HepG2 (cell line): ENCODE measurements at regions not wholly inside any gene's neighbourhood (a gene's known extent, or its start where the extent isn't known, plus 50 kb on each side); places are given as distances from the start of the nearest gene placed in this dataset.

Experiments
- ATAC-seq: fragments of 200-7000 bp; cut with Tn5 transposase; 3 replicates; pipeline ENCODE4 v1.9.1; 2020; ENCODE audit warnings: mild to moderate bottlenecking, moderate library complexity
- BruUV-seq: library from RNA; stranded (reverse); fragments of 400-500 nt; replicated peaks from 2 replicates; lab custom pipeline; 2021; lab: Mats Ljungman, UMichigan
- CTCF ChIA-PET: fragments of 300-600 bp; formaldehyde crosslinking; extraction: SDS; loops from one replicate; lab custom pipeline; 2021; ENCODE audit warnings: low total read pairs, inconsistent platforms, low intra/inter-chr PET ratio; lab: Yijun Ruan, JAX
- POLR2A ChIA-PET: fragments of 350-600 bp; sonication (Branson Sonifier 250); formaldehyde crosslinking; loops from one replicate; lab custom pipeline; 2020; ENCODE audit warnings: antibody characterized with exemption, inconsistent platforms; lab: Yijun Ruan, JAX
- DNase-seq: peaks from one replicate; pipeline ENCODE4 v3.0.0-alpha.2; 2015; ENCODE audit warnings: low spot score
- FAIRE-seq: peaks from 3 replicates; lab custom pipeline; 2011; peaks lifted over from hg19 to GRCh38; lab: Jason Lieb, UNC
- H2AFZ ChIP-seq: one replicate; pipeline ENCODE4 v1.6.1; 2011; ENCODE audit warnings: low read length, inconsistent platforms
- H3K27ac ChIP-seq: fragments of 300-600 bp; 3 replicates; pipeline ENCODE4 v1.8.0; 2011; ENCODE audit warnings: mixed run types, mild to moderate bottlenecking, mixed read lengths, low read length, inconsistent platforms; ENCODE audit not compliant: insufficient read depth; ENCODE audit errors: extremely low read length
- H3K27me3 ChIP-seq, 2 experiments: fragments of 200-600 bp in 1 of 2; 2 replicates in 1 of 2; 3 replicates in 1 of 2; pipeline versions ENCODE4 v1.6.0 to v1.8.0; 2011; ENCODE audit warnings: low read length in 2 of 2, mild to moderate bottlenecking in 2 of 2, moderate library complexity in 2 of 2, inconsistent platforms in 1 of 2; ENCODE audit not compliant: insufficient read depth in 2 of 2, control insufficient read depth in 1 of 2
- H3K36me3 ChIP-seq, 2 experiments: fragments of 200-600 bp in 1 of 2; replicated peaks in 1 of 2; 2 replicates in 1 of 2; 3 replicates in 1 of 2; pipeline versions ENCODE4 v1.5.1 to v1.8.0; 2011; ENCODE audit warnings: low read length in 2 of 2, inconsistent platforms in 1 of 2; ENCODE audit not compliant: insufficient read depth in 2 of 2, control insufficient read depth in 1 of 2
- H3K4me1 ChIP-seq: 2 replicates; pipeline ENCODE4 v1.5.1; 2012; ENCODE audit warnings: low read length, inconsistent platforms; ENCODE audit not compliant: insufficient read depth
- H3K4me2 ChIP-seq: 2 replicates; pipeline ENCODE4 v1.6.0; 2011; ENCODE audit warnings: low read depth, low read length, inconsistent platforms
- H3K4me3 ChIP-seq, 3 experiments: fragments of 200-600 bp in 1 of 3; sonication (generic), shearing (Covaris generic) in 1 of 3; replicated peaks in 1 of 3; 2 replicates each; pipeline ENCODE4 v1.5.1; 2011 to 2016; ENCODE audit warnings: low read length in 3 of 3, inconsistent platforms in 2 of 3, low read depth in 2 of 3, mild to moderate bottlenecking in 2 of 3, control low read depth in 1 of 3, mixed read lengths in 1 of 3; ENCODE audit not compliant: insufficient read depth in 1 of 3
- H3K79me2 ChIP-seq: one replicate; pipeline ENCODE4 v1.6.1; 2011; ENCODE audit warnings: low read length, inconsistent platforms; ENCODE audit not compliant: insufficient read depth
- H3K9ac ChIP-seq: 2 replicates; pipeline ENCODE4 v1.6.0; 2011; ENCODE audit warnings: mild to moderate bottlenecking, low read depth, low read length, inconsistent platforms; ENCODE audit not compliant: insufficient read depth
- H3K9me3 ChIP-seq: 2 replicates; pipeline ENCODE4 v1.5.1; 2012; ENCODE audit warnings: mild to moderate bottlenecking, low read length
- H4K20me1 ChIP-seq: 2 replicates; pipeline ENCODE4 v1.6.0; 2011; ENCODE audit warnings: inconsistent platforms, mild to moderate bottlenecking, low read length, moderate library complexity; ENCODE audit not compliant: insufficient read depth
- ELF1 ChIP-seq: sonication (generic); formaldehyde crosslinking; IDR thresholded peaks from 2 replicates; pipeline ENCODE4 v1.4.0; 2020; ENCODE audit warnings: missing genetic modification reagents
- FOXA1 ChIP-seq, 2 experiments: fragments of 450-650 bp in 1 of 2; sonication (generic) in 1 of 2; formaldehyde crosslinking in 1 of 2; IDR thresholded peaks; 2 replicates each; pipeline versions ENCODE4 v1.4.0 to v1.6.1; 2016 to 2020; ENCODE audit warnings: missing genetic modification reagents in 1 of 2
- HCFC1 ChIP-seq: fragments of 150-350 bp; IDR thresholded peaks from 2 replicates; pipeline ENCODE4 v1.6.1; 2014; ENCODE audit warnings: low read depth, low read length
- HHEX ChIP-seq: IDR thresholded peaks from 2 replicates; pipeline ENCODE4 v1.6.1; 2016; ENCODE audit warnings: control low read depth
- NBN ChIP-seq: fragments of 450-650 bp; conservative IDR thresholded peaks from 2 replicates; pipeline ENCODE4 v1.6.1; 2017
- NFKB2 ChIP-seq: sonication (generic); formaldehyde crosslinking; IDR thresholded peaks from 2 replicates; pipeline ENCODE4 v1.4.0; 2020; ENCODE audit warnings: missing genetic modification reagents, borderline replicate concordance
- NPAS2 ChIP-seq: sonication (generic); formaldehyde crosslinking; IDR thresholded peaks from 2 replicates; pipeline ENCODE4 v1.8.0; 2022; ENCODE audit warnings: mild to moderate bottlenecking, missing genetic modification reagents, borderline replicate concordance
- PAX8 ChIP-seq: sonication (generic); formaldehyde crosslinking; IDR thresholded peaks from 2 replicates; pipeline ENCODE4 v1.8.0; 2022; ENCODE audit warnings: mild to moderate bottlenecking, missing genetic modification reagents, borderline replicate concordance
- SP4 ChIP-seq: sonication (generic); formaldehyde crosslinking; IDR thresholded peaks from 2 replicates; pipeline ENCODE4 v1.8.1; 2023; ENCODE audit warnings: mild to moderate bottlenecking, missing genetic modification reagents
- SRF ChIP-seq: IDR thresholded peaks from 2 replicates; pipeline ENCODE4 v1.6.1; 2011; ENCODE audit warnings: mild to moderate bottlenecking, low read depth, low read length, moderate library complexity
- THYN1 ChIP-seq: sonication (generic); formaldehyde crosslinking; IDR thresholded peaks from 2 replicates; pipeline ENCODE4 v1.8.1; 2023; ENCODE audit warnings: low read depth, mild to moderate bottlenecking, moderate library complexity, missing genetic modification reagents, borderline replicate concordance
- TOPORS ChIP-seq: sonication (generic); formaldehyde crosslinking; IDR thresholded peaks from 2 replicates; pipeline ENCODE4 v1.8.0; 2023; ENCODE audit warnings: mild to moderate bottlenecking, missing genetic modification reagents
- ZNF367 ChIP-seq: sonication (generic); formaldehyde crosslinking; IDR thresholded peaks from 2 replicates; pipeline ENCODE4 v1.4.0; 2020; ENCODE audit warnings: missing genetic modification reagents, borderline replicate concordance
- ZNF614 ChIP-seq: IDR thresholded peaks from 2 replicates; pipeline ENCODE4 v1.6.1; 2018; ENCODE audit warnings: missing biosample characterization, missing genetic modification reagents, inconsistent platforms, borderline replicate concordance
- ZNF850 ChIP-seq: sonication (generic); formaldehyde crosslinking; conservative IDR thresholded peaks from 2 replicates; pipeline ENCODE4 v1.9.0; 2021; ENCODE audit warnings: mild to moderate bottlenecking, missing genetic modification reagents
- WGBS: methylation state at CpG from one replicate; pipeline ENCODE4 v1.1.6; 2017; ENCODE audit warnings: low lambda C conversion rate; 5-methylcytosine and 5-hydroxymethylcytosine counted together
- in situ Hi-C: cut with HindIII; loops from 2 replicates; pipeline ENCODE4 v1.10.0; 2017; ENCODE audit warnings: low pct_unique_long_range_greater_than_20kb; ENCODE audit not compliant: extremely low pct_ligation_motif_present
- intact Hi-C: fragments of 100-400 bp; cut with micrococcal nuclease; formaldehyde crosslinking; loops from one replicate; pipeline ENCODE4 v1.10.0; 2022; ENCODE audit not compliant: unreplicated experiment
- TF ChIP-seq, protein P1 (sequence below): sonication (generic); formaldehyde crosslinking; IDR thresholded peaks from 2 replicates; pipeline ENCODE4 v1.5.0; 2020; ENCODE audit warnings: missing genetic modification reagents
- TF ChIP-seq, protein P2 (sequence below): sonication (generic); formaldehyde crosslinking; IDR thresholded peaks from 2 replicates; pipeline ENCODE4 v1.4.0; 2020; ENCODE audit warnings: mild to moderate bottlenecking, low read depth, missing genetic modification reagents
- TF ChIP-seq, protein P3 (sequence below): sonication (generic); formaldehyde crosslinking; IDR thresholded peaks from 2 replicates; pipeline ENCODE4 v1.5.1; 2020; ENCODE audit warnings: mild to moderate bottlenecking, missing genetic modification reagents, borderline replicate concordance
- TF ChIP-seq, protein P4 (sequence below): sonication (generic); formaldehyde crosslinking; IDR thresholded peaks from 2 replicates; pipeline ENCODE4 v1.4.0; 2020; ENCODE audit warnings: low read depth, mild to moderate bottlenecking, missing genetic modification reagents

DNA sequence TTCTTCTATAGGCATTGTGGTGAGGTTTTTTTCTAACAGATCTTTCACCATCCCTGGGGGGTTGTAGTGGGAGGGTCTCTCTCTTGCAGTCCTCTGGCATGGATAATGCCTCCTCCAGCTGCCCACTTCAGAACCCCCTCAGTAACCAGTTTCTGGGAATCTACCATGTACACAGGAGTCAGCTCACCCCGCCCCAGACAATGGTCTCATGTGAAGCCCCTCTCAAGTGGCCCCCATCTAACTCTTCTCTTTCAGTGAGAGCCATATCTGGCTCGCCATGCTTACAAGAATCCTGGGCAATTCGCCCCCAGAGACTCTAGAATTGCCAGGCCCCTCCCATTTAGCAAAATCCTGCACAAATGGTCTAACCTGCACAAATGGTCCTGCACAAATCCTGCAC, 144.4 kb upstream of the FSTL4 start:
- H3K4me2 ChIP-seq: no peak overlapping the region
- intact Hi-C loops: loop anchor here (10.0 kb wide), 1 partner anchor 188 kb away; no protein-coding TSS in a partner anchor
- no peak overlapping the region for H3K27ac ChIP-seq
- H3K4me1 ChIP-seq: no peaks in the 10 kb centered on the region
- H3K9ac ChIP-seq: no peak overlapping the region
- no peaks in the 10 kb centered on the region for H3K36me3 ChIP-seq
- no peak overlapping the region for H3K4me3 ChIP-seq
- no peak overlapping the region for H2AFZ ChIP-seq
- ATAC-seq (no peak), DNase-seq (no peak), FAIRE-seq (no peak)
- WGBS: 0% methylated on average over 3 of the region's 3 CpGs
- no peaks in the 10 kb centered on the region for H3K27me3 ChIP-seq
- ChIA-PET CTCF (no interaction called here), POLR2A (no interaction called here)
- H3K9me3 ChIP-seq: no peaks in the 10 kb centered on the region
- no peaks in the 10 kb centered on the region for H3K79me2 ChIP-seq
- in situ Hi-C loops: no loop called here
- H4K20me1 ChIP-seq: no peaks in the 10 kb centered on the region
- BruUV-seq: no TSS peak
- TF ChIP-seq SP4 (CRISPR knock-in tag): no peak
- no peak for TF ChIP-seq HCFC1
- TF ChIP-seq NFKB2 (CRISPR knock-in tag): no peak
- TF ChIP-seq TOPORS (CRISPR knock-in tag): no peak
- TF ChIP-seq NPAS2 (CRISPR knock-in tag): no peak
- TF ChIP-seq, protein P1, sequence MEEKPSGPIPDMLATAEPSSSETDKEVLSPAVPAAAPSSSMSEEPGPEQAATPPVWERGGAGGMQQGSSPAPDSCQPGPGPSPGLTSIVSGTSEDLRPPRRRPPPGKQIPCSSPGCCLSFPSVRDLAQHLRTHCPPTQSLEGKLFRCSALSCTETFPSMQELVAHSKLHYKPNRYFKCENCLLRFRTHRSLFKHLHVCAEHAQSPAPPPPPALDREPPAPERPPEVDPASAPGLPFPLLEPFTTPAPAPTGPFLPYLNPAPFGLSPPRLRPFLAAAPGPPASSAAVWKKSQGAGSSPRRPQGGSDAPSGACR (CRISPR knock-in tag): no peak
- no peak for TF ChIP-seq ZNF367
- no peak for TF ChIP-seq PAX8 (CRISPR knock-in tag)
- no peak for TF ChIP-seq FOXA1 (IDR thresholded peaks at IDR 0.05)
- no peak for TF ChIP-seq FOXA1 (CRISPR knock-in tag; IDR thresholded peaks at IDR 0.05)
- TF ChIP-seq, protein P2, sequence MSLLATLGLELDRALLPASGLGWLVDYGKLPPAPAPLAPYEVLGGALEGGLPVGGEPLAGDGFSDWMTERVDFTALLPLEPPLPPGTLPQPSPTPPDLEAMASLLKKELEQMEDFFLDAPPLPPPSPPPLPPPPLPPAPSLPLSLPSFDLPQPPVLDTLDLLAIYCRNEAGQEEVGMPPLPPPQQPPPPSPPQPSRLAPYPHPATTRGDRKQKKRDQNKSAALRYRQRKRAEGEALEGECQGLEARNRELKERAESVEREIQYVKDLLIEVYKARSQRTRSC (CRISPR knock-in tag): no peak
- no peak for TF ChIP-seq ZNF850 (CRISPR knock-in tag)
- TF ChIP-seq NBN: no peak
- TF ChIP-seq ZNF614: no peak
- TF ChIP-seq, protein P3, sequence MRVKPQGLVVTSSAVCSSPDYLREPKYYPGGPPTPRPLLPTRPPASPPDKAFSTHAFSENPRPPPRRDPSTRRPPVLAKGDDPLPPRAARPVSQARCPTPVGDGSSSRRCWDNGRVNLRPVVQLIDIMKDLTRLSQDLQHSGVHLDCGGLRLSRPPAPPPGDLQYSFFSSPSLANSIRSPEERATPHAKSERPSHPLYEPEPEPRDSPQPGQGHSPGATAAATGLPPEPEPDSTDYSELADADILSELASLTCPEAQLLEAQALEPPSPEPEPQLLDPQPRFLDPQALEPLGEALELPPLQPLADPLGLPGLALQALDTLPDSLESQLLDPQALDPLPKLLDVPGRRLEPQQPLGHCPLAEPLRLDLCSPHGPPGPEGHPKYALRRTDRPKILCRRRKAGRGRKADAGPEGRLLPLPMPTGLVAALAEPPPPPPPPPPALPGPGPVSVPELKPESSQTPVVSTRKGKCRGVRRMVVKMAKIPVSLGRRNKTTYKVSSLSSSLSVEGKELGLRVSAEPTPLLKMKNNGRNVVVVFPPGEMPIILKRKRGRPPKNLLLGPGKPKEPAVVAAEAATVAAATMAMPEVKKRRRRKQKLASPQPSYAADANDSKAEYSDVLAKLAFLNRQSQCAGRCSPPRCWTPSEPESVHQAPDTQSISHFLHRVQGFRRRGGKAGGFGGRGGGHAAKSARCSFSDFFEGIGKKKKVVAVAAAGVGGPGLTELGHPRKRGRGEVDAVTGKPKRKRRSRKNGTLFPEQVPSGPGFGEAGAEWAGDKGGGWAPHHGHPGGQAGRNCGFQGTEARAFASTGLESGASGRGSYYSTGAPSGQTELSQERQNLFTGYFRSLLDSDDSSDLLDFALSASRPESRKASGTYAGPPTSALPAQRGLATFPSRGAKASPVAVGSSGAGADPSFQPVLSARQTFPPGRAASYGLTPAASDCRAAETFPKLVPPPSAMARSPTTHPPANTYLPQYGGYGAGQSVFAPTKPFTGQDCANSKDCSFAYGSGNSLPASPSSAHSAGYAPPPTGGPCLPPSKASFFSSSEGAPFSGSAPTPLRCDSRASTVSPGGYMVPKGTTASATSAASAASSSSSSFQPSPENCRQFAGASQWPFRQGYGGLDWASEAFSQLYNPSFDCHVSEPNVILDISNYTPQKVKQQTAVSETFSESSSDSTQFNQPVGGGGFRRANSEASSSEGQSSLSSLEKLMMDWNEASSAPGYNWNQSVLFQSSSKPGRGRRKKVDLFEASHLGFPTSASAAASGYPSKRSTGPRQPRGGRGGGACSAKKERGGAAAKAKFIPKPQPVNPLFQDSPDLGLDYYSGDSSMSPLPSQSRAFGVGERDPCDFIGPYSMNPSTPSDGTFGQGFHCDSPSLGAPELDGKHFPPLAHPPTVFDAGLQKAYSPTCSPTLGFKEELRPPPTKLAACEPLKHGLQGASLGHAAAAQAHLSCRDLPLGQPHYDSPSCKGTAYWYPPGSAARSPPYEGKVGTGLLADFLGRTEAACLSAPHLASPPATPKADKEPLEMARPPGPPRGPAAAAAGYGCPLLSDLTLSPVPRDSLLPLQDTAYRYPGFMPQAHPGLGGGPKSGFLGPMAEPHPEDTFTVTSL (CRISPR knock-in tag): no peak
- no peak for TF ChIP-seq HHEX (CRISPR knock-in tag)
- TF ChIP-seq, protein P4, sequence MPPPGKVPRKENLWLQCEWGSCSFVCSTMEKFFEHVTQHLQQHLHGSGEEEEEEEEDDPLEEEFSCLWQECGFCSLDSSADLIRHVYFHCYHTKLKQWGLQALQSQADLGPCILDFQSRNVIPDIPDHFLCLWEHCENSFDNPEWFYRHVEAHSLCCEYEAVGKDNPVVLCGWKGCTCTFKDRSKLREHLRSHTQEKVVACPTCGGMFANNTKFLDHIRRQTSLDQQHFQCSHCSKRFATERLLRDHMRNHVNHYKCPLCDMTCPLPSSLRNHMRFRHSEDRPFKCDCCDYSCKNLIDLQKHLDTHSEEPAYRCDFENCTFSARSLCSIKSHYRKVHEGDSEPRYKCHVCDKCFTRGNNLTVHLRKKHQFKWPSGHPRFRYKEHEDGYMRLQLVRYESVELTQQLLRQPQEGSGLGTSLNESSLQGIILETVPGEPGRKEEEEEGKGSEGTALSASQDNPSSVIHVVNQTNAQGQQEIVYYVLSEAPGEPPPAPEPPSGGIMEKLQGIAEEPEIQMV: no peak
- no peak for TF ChIP-seq ELF1 (CRISPR knock-in tag)
- TF ChIP-seq SRF: no peak
- TF ChIP-seq THYN1: no peak
